H1 (cell line): ENCODE measurements at regions not wholly inside any gene's neighbourhood (a gene's known extent, or its start where the extent isn't known, plus 50 kb on each side); places are given as distances from the start of the nearest gene placed in this dataset.

Experiments used
- EZH2 ChIP-seq: fragments of 200-600 bp; sonication (generic); IDR thresholded peaks from 2 replicates; pipeline ENCODE4 v1.7.1; 2012; ENCODE audit warnings: low read depth, mild to moderate bottlenecking, moderate library complexity, low read length, inconsistent platforms; ENCODE audit not compliant: severe bottlenecking
- GTF2F1 ChIP-seq: IDR thresholded peaks from 2 replicates; pipeline ENCODE4 v1.6.1; 2012; ENCODE audit warnings: low read depth, low read length, improper control_type of control experiment, borderline replicate concordance
- POLR2A ChIP-seq, 2 experiments: IDR thresholded peaks; 1 replicate in 1 of 2; 2 replicates in 1 of 2; pipeline ENCODE4 v1.6.1; 2011; ENCODE audit warnings: low read depth in 2 of 2, low read length in 2 of 2, mild to moderate bottlenecking in 2 of 2; ENCODE audit errors: control extremely low read depth in 1 of 2
- TAF7 ChIP-seq: optimal IDR thresholded peaks from 2 replicates; pipeline ENCODE3; 2011; ENCODE audit warnings: low read depth, mild to moderate bottlenecking, inconsistent platforms, low read length, moderate library complexity, borderline replicate concordance
- TF ChIP-seq, protein P1 (sequence below): fragments of 300-600 bp; sonication (generic); IDR thresholded peaks from 2 replicates; pipeline ENCODE4 v1.7.1; 2012; ENCODE audit warnings: low read length, moderate library complexity, mild to moderate bottlenecking, inconsistent platforms; ENCODE audit not compliant: insufficient replicate concordance
- TF ChIP-seq, protein P2 (sequence below), 3 experiments: IDR thresholded peaks; 1 replicate in 2 of 3; 2 replicates in 1 of 3; pipeline versions ENCODE4 v1.5.1 to v1.6.1; 2011; ENCODE audit warnings: low read length in 3 of 3, mild to moderate bottlenecking in 3 of 3, inconsistent platforms in 2 of 3, low read depth in 1 of 3, moderate library complexity in 1 of 3; ENCODE audit not compliant: insufficient read depth in 1 of 3; ENCODE audit errors: control extremely low read depth in 1 of 3
- TF ChIP-seq, protein P3 (sequence below): IDR thresholded peaks from 2 replicates; pipeline ENCODE4 v1.6.1; 2012; ENCODE audit warnings: inconsistent platforms
- TF ChIP-seq, protein P4 (sequence below): IDR thresholded peaks from 2 replicates; pipeline ENCODE4 v1.6.1; 2011; ENCODE audit warnings: low read length, improper control_type of control experiment

DNA sequence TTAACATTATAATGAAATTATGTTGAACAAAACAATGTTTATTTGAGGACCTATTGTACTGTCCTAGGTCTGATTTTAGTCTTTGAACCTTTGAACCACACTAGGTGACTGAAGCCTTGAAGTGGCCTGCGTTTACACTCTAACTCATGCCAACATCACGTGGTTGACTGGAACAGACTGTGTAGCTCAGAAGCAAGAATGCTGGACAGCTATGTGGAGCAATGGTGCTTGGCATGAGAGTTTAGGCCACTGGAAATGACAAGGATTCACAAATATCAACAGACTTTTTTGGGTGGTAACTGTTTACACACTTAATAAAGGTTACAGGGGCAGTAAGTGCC lies 391.5 kb downstream of the RAP2B start (continued):
- TF ChIP-seq, protein P1, sequence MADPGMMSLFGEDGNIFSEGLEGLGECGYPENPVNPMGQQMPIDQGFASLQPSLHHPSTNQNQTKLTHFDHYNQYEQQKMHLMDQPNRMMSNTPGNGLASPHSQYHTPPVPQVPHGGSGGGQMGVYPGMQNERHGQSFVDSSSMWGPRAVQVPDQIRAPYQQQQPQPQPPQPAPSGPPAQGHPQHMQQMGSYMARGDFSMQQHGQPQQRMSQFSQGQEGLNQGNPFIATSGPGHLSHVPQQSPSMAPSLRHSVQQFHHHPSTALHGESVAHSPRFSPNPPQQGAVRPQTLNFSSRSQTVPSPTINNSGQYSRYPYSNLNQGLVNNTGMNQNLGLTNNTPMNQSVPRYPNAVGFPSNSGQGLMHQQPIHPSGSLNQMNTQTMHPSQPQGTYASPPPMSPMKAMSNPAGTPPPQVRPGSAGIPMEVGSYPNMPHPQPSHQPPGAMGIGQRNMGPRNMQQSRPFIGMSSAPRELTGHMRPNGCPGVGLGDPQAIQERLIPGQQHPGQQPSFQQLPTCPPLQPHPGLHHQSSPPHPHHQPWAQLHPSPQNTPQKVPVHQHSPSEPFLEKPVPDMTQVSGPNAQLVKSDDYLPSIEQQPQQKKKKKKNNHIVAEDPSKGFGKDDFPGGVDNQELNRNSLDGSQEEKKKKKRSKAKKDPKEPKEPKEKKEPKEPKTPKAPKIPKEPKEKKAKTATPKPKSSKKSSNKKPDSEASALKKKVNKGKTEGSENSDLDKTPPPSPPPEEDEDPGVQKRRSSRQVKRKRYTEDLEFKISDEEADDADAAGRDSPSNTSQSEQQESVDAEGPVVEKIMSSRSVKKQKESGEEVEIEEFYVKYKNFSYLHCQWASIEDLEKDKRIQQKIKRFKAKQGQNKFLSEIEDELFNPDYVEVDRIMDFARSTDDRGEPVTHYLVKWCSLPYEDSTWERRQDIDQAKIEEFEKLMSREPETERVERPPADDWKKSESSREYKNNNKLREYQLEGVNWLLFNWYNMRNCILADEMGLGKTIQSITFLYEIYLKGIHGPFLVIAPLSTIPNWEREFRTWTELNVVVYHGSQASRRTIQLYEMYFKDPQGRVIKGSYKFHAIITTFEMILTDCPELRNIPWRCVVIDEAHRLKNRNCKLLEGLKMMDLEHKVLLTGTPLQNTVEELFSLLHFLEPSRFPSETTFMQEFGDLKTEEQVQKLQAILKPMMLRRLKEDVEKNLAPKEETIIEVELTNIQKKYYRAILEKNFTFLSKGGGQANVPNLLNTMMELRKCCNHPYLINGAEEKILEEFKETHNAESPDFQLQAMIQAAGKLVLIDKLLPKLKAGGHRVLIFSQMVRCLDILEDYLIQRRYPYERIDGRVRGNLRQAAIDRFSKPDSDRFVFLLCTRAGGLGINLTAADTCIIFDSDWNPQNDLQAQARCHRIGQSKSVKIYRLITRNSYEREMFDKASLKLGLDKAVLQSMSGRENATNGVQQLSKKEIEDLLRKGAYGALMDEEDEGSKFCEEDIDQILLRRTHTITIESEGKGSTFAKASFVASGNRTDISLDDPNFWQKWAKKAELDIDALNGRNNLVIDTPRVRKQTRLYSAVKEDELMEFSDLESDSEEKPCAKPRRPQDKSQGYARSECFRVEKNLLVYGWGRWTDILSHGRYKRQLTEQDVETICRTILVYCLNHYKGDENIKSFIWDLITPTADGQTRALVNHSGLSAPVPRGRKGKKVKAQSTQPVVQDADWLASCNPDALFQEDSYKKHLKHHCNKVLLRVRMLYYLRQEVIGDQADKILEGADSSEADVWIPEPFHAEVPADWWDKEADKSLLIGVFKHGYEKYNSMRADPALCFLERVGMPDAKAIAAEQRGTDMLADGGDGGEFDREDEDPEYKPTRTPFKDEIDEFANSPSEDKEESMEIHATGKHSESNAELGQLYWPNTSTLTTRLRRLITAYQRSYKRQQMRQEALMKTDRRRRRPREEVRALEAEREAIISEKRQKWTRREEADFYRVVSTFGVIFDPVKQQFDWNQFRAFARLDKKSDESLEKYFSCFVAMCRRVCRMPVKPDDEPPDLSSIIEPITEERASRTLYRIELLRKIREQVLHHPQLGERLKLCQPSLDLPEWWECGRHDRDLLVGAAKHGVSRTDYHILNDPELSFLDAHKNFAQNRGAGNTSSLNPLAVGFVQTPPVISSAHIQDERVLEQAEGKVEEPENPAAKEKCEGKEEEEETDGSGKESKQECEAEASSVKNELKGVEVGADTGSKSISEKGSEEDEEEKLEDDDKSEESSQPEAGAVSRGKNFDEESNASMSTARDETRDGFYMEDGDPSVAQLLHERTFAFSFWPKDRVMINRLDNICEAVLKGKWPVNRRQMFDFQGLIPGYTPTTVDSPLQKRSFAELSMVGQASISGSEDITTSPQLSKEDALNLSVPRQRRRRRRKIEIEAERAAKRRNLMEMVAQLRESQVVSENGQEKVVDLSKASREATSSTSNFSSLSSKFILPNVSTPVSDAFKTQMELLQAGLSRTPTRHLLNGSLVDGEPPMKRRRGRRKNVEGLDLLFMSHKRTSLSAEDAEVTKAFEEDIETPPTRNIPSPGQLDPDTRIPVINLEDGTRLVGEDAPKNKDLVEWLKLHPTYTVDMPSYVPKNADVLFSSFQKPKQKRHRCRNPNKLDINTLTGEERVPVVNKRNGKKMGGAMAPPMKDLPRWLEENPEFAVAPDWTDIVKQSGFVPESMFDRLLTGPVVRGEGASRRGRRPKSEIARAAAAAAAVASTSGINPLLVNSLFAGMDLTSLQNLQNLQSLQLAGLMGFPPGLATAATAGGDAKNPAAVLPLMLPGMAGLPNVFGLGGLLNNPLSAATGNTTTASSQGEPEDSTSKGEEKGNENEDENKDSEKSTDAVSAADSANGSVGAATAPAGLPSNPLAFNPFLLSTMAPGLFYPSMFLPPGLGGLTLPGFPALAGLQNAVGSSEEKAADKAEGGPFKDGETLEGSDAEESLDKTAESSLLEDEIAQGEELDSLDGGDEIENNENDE: no peak
- TF ChIP-seq, protein P2, sequence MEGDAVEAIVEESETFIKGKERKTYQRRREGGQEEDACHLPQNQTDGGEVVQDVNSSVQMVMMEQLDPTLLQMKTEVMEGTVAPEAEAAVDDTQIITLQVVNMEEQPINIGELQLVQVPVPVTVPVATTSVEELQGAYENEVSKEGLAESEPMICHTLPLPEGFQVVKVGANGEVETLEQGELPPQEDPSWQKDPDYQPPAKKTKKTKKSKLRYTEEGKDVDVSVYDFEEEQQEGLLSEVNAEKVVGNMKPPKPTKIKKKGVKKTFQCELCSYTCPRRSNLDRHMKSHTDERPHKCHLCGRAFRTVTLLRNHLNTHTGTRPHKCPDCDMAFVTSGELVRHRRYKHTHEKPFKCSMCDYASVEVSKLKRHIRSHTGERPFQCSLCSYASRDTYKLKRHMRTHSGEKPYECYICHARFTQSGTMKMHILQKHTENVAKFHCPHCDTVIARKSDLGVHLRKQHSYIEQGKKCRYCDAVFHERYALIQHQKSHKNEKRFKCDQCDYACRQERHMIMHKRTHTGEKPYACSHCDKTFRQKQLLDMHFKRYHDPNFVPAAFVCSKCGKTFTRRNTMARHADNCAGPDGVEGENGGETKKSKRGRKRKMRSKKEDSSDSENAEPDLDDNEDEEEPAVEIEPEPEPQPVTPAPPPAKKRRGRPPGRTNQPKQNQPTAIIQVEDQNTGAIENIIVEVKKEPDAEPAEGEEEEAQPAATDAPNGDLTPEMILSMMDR (IDR thresholded peaks at IDR 0.05; ENCODE audit: control extremely low read depth in 1 of 3, insufficient read depth in 1 of 3, low read depth in 1 of 3, low read length in 3 of 3): no peak
- TF ChIP-seq EZH2 (no peak), POLR2A (IDR thresholded peaks at IDR 0.05; ENCODE audit: control extremely low read depth in 1 of 2, low read depth in 2 of 2, low read length in 2 of 2) (no peak), GTF2F1 (no peak), TAF7 (no peak)
- TF ChIP-seq, protein P3, sequence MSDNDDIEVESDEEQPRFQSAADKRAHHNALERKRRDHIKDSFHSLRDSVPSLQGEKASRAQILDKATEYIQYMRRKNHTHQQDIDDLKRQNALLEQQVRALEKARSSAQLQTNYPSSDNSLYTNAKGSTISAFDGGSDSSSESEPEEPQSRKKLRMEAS: no peak
- TF ChIP-seq, protein P4, sequence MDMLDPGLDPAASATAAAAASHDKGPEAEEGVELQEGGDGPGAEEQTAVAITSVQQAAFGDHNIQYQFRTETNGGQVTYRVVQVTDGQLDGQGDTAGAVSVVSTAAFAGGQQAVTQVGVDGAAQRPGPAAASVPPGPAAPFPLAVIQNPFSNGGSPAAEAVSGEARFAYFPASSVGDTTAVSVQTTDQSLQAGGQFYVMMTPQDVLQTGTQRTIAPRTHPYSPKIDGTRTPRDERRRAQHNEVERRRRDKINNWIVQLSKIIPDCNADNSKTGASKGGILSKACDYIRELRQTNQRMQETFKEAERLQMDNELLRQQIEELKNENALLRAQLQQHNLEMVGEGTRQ: no peak
